ENCODE measurements at regions not wholly inside any gene's neighbourhood (a gene's known extent, or its start where the extent isn't known, plus 50 kb on each side); places are given as distances from the start of the nearest gene placed in this dataset.

DNA sequence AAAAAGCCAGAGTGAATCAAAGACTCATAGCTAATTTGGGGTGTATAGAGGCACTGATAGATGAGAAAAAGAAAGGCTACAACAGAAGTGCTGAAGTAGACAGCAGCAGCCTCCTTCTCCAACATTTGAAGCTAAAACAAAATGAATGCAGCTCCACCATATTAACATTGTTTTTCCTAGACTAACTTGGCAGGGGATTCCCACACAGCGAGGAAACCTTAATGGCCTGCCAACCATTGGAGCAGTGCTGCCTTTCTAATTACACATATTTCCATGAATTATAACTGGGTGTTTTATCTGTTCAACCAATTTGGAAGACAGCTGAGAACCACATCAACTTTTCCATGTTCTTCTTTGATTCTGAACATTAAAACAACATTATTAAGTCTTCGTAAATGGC is 478.6 kb downstream of the LIG4 start:
- TF ChIP-seq, protein P1, sequence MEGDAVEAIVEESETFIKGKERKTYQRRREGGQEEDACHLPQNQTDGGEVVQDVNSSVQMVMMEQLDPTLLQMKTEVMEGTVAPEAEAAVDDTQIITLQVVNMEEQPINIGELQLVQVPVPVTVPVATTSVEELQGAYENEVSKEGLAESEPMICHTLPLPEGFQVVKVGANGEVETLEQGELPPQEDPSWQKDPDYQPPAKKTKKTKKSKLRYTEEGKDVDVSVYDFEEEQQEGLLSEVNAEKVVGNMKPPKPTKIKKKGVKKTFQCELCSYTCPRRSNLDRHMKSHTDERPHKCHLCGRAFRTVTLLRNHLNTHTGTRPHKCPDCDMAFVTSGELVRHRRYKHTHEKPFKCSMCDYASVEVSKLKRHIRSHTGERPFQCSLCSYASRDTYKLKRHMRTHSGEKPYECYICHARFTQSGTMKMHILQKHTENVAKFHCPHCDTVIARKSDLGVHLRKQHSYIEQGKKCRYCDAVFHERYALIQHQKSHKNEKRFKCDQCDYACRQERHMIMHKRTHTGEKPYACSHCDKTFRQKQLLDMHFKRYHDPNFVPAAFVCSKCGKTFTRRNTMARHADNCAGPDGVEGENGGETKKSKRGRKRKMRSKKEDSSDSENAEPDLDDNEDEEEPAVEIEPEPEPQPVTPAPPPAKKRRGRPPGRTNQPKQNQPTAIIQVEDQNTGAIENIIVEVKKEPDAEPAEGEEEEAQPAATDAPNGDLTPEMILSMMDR (IDR thresholded peaks at IDR 0.05): no peak
- TF ChIP-seq POLR2A (IDR thresholded peaks at IDR 0.05): no peak

All from thyroid gland (tissue), 4 donors.